ENCODE measurements at regions not wholly inside any gene's neighbourhood (a gene's known extent, or its start where the extent isn't known, plus 50 kb on each side); places are given as distances from the start of the nearest gene placed in this dataset.

- Histone ChIP-seq H3K4me2 (replicated peaks; ENCODE audit: extremely low read depth, low read length, poor library complexity, severe bottlenecking) (no peak overlapping the region), H3K9me3 (replicated peaks in 1 of 2; ENCODE audit: control insufficient read depth in 1 of 2, insufficient read depth in 1 of 2, low read length in 2 of 2) (no peaks in the 10 kb centered on the region), H3K27me3 (ENCODE audit: control insufficient read depth in 2 of 2, insufficient read depth in 2 of 2, low read length in 2 of 2) (no peaks in the 10 kb centered on the region), H4K20me1 (ENCODE audit: insufficient read depth, low read length) (no peaks in the 10 kb centered on the region), H3K9ac (ENCODE audit: insufficient read depth, low read length, poor library complexity, severe bottlenecking) (no peak overlapping the region), H3K36me3 (replicated peaks in 1 of 2; ENCODE audit: control insufficient read depth in 1 of 2, insufficient read depth in 2 of 2, low read length in 2 of 2) (no peaks in the 10 kb centered on the region), H3K27ac (ENCODE audit: low read depth in 1 of 2, low read length in 2 of 2) (no peak overlapping the region), H3K4me3 (replicated peaks in 1 of 3; ENCODE audit: low read depth in 2 of 3, low read length in 3 of 3) (no peak overlapping the region), H2AFZ (ENCODE audit: insufficient read depth, low read depth, low read length, poor library complexity, severe bottlenecking) (no peak overlapping the region), H3K4me1 (ENCODE audit: control insufficient read depth in 1 of 2, insufficient read depth in 2 of 2, low read length in 2 of 2) (no peaks in the 10 kb centered on the region), H3K79me2 (ENCODE audit: insufficient read depth, low read length) (no peaks in the 10 kb centered on the region)
- H3K27me3 Mint-ChIP-seq (ENCODE audit: low read depth in 3 of 3) = no peaks in the 10 kb centered on the region
- no peaks in the 10 kb centered on the region for H3K36me3 Mint-ChIP-seq
- no peak for TF ChIP-seq CTCF (IDR thresholded peaks at IDR 0.05)
- DNase-seq = no peak
- intact Hi-C loops (cut with micrococcal nuclease) = no loop called here
- H3K27ac Mint-ChIP-seq = no peak overlapping the region
- no peak overlapping the region for H3K4me3 Mint-ChIP-seq
- WGBS (ENCODE audit: insufficient coverage) = no CpG with 5 or more reads among the region's 5 CpGs
- H3K4me1 Mint-ChIP-seq = no peaks in the 10 kb centered on the region
- H3K9me3 Mint-ChIP-seq = peaks cover 0 to 2% (median 0%) of the 10 kb centered on the region in 7 donors
Observed at GRCh38 chr5:167539747-167540146, 751.7 kb upstream of the WWC1 start.

GRCh38 chr5:167546270-167546669 is 745.2 kb upstream of the WWC1 start:
- no peak for TF ChIP-seq CTCF (IDR thresholded peaks at IDR 0.05)
- Mint-ChIP-seq H3K9me3 (peaks cover 0 to 2% (median 0%) of the 10 kb centered on the region in 7 donors), H3K36me3 (no peaks in the 10 kb centered on the region), H3K4me1 (no peaks in the 10 kb centered on the region), H3K27me3 (ENCODE audit: low read depth in 3 of 3) (peaks cover 0 to 2% (median 0%) of the 10 kb centered on the region in 3 donors), H3K4me3 (no peak overlapping the region), H3K27ac (no peak overlapping the region)
- intact Hi-C loops (cut with micrococcal nuclease) = no loop called here
- 100% methylated on average over 4 of the region's 4 CpGs for WGBS (ENCODE audit: insufficient coverage)
- no peaks in the 10 kb centered on the region for H4K20me1 ChIP-seq (ENCODE audit: insufficient read depth, low read length)
- H3K4me3 ChIP-seq (replicated peaks in 1 of 3; ENCODE audit: low read depth in 2 of 3, low read length in 3 of 3) = no peak overlapping the region
- no peak overlapping the region for H3K4me2 ChIP-seq (replicated peaks; ENCODE audit: extremely low read depth, low read length, poor library complexity, severe bottlenecking)
- no peaks in the 10 kb centered on the region for H3K27me3 ChIP-seq (ENCODE audit: control insufficient read depth in 2 of 2, insufficient read depth in 2 of 2, low read length in 2 of 2)
- no peak for DNase-seq
- no peak overlapping the region for H3K9ac ChIP-seq (ENCODE audit: insufficient read depth, low read length, poor library complexity, severe bottlenecking)
- no peaks in the 10 kb centered on the region for H3K79me2 ChIP-seq (ENCODE audit: insufficient read depth, low read length)
- no peaks in the 10 kb centered on the region for H3K4me1 ChIP-seq (ENCODE audit: control insufficient read depth in 1 of 2, insufficient read depth in 2 of 2, low read length in 2 of 2)
- no peak overlapping the region for H2AFZ ChIP-seq (ENCODE audit: insufficient read depth, low read depth, low read length, poor library complexity, severe bottlenecking)
- no peaks in the 10 kb centered on the region for H3K9me3 ChIP-seq (replicated peaks in 1 of 2; ENCODE audit: control insufficient read depth in 1 of 2, insufficient read depth in 1 of 2, low read length in 2 of 2)
- no peak overlapping the region for H3K27ac ChIP-seq (ENCODE audit: low read depth in 1 of 2, low read length in 2 of 2)
- no peaks in the 10 kb centered on the region for H3K36me3 ChIP-seq (replicated peaks in 1 of 2; ENCODE audit: control insufficient read depth in 1 of 2, insufficient read depth in 2 of 2, low read length in 2 of 2)

Data from CD14-positive monocyte (primary cell).